HG03342 (cell line): ENCODE measurements at regions not wholly inside any gene's neighbourhood (a gene's known extent, or its start where the extent isn't known, plus 50 kb on each side); places are given as distances from the start of the nearest gene placed in this dataset.

ENCODE experiments used
- ATAC-seq: cut with Tn5 transposase; IDR thresholded peaks from one replicate; pipeline ENCODE4 v1.9.1; 2021; ENCODE audit warnings: mild to moderate bottlenecking, moderate library complexity; ENCODE audit not compliant: unreplicated experiment

GRCh38 chr2:146040051-146040450, 1520.1 kb upstream of the ZEB2 start:
- ATAC-seq = no peak

- no peak for ATAC-seq
Observed at GRCh38 chr2:146038014-146038413, 1518.1 kb upstream of the ZEB2 start.

DNA sequence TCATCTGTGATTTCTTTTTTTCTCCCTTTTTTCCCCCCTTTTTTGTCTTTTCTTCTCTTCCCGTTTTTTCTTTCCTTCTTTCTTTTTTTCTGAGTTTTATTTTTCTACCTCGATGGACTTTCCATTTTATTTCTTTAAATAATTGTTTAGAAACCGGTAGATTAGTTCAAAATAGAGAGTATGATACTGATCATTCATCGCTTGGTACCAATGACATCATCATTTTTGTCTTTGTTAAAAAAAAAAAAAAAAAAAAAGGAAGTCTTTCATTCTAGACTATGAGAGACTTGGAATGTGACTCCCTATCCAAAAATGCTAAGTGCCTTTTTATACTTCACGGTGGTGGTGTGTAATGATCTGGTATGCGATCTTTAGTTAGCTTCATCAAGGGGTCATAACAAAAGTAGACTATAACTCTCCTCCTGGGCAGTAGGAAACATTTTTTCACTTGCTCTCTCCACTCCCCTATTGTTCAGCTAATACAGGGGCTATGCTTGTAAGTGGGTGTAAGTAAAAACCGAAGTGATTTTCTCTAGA, 1517.5 kb upstream of the ZEB2 start:
- ATAC-seq = no peak

DNA sequence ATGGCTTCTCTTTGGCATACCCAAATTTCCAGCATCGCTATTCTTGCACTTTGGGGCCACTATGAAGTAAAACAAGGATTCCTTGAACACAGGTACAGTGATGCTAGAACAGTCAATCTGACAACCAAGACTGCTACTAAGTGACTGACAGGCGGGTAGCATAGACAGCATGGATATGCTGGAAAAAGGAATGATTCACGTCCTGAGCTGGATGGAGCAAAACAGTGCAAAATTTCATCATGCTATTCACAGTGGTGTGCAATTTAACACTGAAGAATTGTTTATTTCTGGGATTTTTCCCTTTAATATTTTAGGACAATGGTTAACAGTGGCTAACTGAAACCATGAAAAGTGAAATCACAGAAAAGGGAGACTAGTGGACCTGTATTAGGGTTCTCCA, 1511.2 kb upstream of the ZEB2 start:
- no peak for ATAC-seq

DNA sequence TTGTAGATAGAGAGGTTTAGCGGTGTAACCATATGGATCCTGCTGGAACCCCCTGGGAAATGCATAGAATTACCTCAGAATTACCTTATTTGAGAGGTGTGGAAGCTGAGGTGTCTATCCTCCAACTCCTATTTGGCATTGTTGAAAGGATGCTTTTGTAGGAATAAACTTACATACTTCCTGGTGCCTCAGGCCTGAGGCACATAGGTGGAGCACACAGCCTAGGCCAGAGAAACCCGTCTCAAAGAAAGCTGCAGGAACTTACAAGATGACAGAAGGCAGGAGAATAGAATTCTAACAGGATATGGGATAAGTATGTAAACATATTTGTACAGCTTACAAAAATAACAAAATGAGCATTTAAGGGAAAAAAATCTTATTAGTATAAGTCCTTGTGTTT, 1507.2 kb upstream of the ZEB2 start:
- no peak for ATAC-seq

DNA sequence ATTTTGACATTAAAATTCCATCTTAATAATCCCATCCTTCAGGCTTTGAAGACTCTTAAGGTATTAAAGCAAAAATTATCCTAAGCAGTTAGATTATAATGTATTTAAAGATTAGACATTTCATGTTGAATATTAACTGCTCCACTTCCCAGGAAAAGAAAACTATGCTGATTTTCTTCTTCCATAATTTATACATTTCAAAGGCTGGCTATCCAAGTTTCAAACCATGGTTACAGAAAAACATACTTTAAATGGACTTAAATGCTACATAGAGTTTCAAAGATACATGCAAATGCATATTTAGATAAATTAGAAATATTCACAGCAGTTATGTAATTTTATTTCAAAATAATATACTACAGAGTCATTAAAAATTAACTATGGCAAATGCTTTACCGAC, 1505.6 kb upstream of the ZEB2 start:
- ATAC-seq = no peak

DNA sequence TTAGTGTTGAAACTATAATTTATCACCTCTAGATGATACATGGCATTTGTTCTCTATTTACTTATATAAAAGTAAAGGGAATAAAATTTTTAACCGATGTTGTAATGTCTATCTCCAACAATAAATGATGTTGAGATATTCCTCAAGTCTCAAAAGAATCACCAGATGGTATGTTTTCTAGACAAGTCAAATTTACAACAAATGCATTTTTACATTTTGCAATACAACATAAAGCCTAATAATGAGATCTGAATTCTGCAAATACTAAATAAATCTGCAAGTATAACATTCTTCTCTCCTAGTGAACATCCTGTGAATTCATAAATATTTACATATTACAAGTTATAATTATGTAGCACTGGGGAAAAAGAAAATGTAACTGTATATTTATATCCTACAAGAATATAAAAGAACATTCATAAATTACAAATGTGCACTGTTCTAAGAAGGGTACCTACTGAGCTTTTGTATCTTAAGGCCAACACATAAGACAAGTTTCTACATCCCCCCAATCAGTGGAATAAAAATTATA, 1504.4 kb upstream of the ZEB2 start:
- no peak for ATAC-seq

GRCh38 chr2:146004462-146004861, 1484.5 kb upstream of the ZEB2 start:
- no peak for ATAC-seq

DNA sequence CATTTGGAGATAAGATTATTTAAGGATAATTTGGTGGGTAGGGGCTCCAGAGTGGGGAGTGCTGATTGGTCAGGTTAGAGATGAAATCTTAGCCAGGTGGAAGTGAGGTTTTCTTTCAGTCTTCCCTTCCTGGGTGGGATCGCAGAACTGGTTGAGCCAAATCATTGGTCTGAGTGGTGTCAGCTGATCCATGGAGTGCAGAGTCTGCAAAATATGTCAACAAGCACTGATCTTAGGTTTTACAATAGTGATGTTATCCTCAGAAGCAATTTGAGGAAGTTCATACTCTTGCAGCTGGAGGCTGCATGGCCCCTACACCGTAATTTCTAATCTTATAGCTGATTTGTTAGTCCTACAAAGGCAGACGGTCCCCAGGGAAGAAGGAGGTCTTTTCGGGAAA, 1483.4 kb upstream of the ZEB2 start:
- ATAC-seq = no peak

GRCh38 chr2:145994910-145995309, 1475.0 kb upstream of the ZEB2 start:
- no peak for ATAC-seq

- no peak for ATAC-seq
Observed at GRCh38 chr2:145992572-145992971, 1472.7 kb upstream of the ZEB2 start.

GRCh38 chr2:145987793-145988192, 1467.9 kb upstream of the ZEB2 start:
- no peak for ATAC-seq

DNA sequence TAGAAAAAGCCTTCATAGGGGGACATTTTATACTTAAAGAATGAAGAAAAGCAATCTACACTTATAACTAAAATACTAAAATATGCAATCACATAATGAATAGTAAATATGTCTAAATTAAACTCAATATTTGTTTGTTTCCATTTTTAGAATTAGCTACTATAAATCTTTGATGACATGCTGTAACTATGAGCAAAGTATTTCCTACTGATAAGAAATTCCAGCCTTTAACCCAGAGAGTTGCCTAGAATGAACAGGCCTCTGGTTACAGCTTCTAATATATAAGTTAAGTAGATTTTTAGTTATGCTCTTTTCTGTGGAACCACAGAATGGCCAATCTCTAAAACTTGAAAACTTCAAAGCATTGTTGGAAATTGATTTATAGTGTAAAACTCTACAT, 1465.6 kb upstream of the ZEB2 start:
- ATAC-seq = no peak

- no peak for ATAC-seq
Observed at GRCh38 chr2:145984580-145984979, 1464.7 kb upstream of the ZEB2 start.

GRCh38 chr2:145980318-145980717, 1460.4 kb upstream of the ZEB2 start:
- ATAC-seq = no peak

- ATAC-seq = no peak
Observed at GRCh38 chr2:145975406-145975805, 1455.5 kb upstream of the ZEB2 start.

DNA sequence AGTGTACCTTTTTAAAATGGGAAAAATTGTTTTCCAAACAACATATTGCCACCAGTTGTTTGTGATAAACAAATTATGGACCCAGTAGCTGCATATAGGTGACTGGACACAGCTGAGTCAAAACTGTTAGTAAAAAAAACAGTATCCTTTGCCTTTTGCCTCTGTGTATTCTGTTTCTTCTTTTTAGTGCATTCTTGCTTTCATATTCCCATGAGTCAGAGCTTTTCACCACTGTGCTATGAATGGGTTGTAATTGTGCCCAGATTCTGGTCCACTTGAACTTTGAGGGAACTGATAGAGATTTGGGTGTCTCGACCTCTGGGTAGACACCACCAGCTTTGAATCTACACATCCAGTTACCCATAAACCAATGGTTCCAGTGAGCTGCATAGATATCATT, 1441.9 kb upstream of the ZEB2 start:
- ATAC-seq = no peak

DNA sequence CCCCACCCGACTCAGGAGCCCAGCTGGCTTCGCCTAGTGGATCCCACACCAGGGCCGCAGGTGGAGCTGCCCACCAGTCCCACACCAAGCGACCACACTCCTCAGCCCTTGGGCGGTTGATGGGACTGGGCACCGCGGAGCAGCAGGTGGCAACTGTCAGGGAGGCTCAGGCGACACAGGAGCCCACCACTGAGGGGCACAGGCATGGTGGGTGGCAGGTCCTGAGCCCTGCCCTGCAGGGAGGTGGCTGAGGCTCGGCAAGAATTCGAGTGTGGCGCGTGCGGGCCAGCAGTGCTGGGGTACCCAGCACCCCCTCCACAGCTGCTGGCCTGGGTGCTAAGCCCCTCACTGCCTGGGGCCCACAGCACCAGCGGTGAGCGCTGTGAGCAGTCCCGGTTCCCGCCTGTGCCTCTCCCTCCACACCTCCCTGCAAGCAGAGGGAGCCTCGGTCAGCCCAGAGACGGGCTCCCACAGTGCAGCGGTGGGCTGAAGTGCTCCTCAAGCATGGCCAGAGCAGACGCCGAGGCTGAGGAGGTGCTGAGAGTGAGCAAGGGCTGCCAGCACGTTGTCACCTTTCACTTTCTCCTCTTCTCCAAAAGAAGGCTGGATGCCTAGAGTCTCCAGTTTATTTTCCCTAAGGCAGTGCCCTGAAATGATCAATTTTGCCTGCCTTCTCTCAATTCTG, 1440.7 kb upstream of the ZEB2 start:
- ATAC-seq = no peak

- ATAC-seq = no peak
Observed at GRCh38 chr2:145958611-145959010, 1438.7 kb upstream of the ZEB2 start.

GRCh38 chr2:145957929-145958328, 1438.0 kb upstream of the ZEB2 start:
- ATAC-seq = peak; percentile 81

- no peak for ATAC-seq
Observed at GRCh38 chr2:145939949-145940348, 1420.0 kb upstream of the ZEB2 start.

GRCh38 chr2:145935016-145935415, 1415.1 kb upstream of the ZEB2 start:
- no peak for ATAC-seq
